H54 (cell line): ENCODE measurements at regions not wholly inside any gene's neighbourhood (a gene's known extent, or its start where the extent isn't known, plus 50 kb on each side); places are given as distances from the start of the nearest gene placed in this dataset.
"Not testable (repeated sequence)": the region's sequence is repeated elsewhere in the genome, so short reads cannot be mapped to it uniquely, and the experiment has no call there.

Source experiments
- DNase-seq: peaks from one replicate; pipeline ENCODE4 v3.0.0; 2011; ENCODE audit warnings: low spot score, mixed read lengths; ENCODE audit not compliant: insufficient read length
- FAIRE-seq: peaks from 3 replicates; lab custom pipeline; 2011; peaks lifted over from hg19 to GRCh38; lab: Jason Lieb, UNC
- POLR2A ChIP-seq: IDR thresholded peaks from 2 replicates; pipeline ENCODE4 v1.6.1; 2011; ENCODE audit warnings: low read depth, mild to moderate bottlenecking, low read length

GRCh38 chr4:66777097-66777496, 768.2 kb downstream of the CENPC start:
- no peak for TF ChIP-seq POLR2A
- DNase-seq (no peak), FAIRE-seq (no peak)

- no peak for FAIRE-seq
- DNase-seq, result no peak
- no peak for TF ChIP-seq POLR2A
Measured at GRCh38 chr4:66769441-66769840, 775.9 kb downstream of the CENPC start.

- no peak for FAIRE-seq
- no peak for DNase-seq
- no peak for TF ChIP-seq POLR2A
Measured at GRCh38 chr4:66767442-66767841, 777.9 kb downstream of the CENPC start.

GRCh38 chr4:66766557-66766956, 778.7 kb downstream of the CENPC start:
- FAIRE-seq, result no peak
- DNase-seq, result no peak
- TF ChIP-seq POLR2A, result no peak

- DNase-seq (no peak), FAIRE-seq (no peak)
- TF ChIP-seq POLR2A, result no peak
Measured at GRCh38 chr4:66750273-66750672, 795.0 kb downstream of the CENPC start.

GRCh38 chr4:66746918-66747317, 798.4 kb downstream of the CENPC start:
- FAIRE-seq, DNase-seq: not testable (repeated sequence)

GRCh38 chr4:66741081-66741480, 804.2 kb downstream of the CENPC start:
- FAIRE-seq, result no peak
- TF ChIP-seq POLR2A, result no peak

GRCh38 chr4:66736606-66737005, 808.7 kb downstream of the CENPC start:
- FAIRE-seq (no peak), DNase-seq (no peak)
- TF ChIP-seq POLR2A, result no peak

More at GRCh38 chr4:66741081-66741480, 804.2 kb downstream of the CENPC start:
- no peak for DNase-seq

GRCh38 chr4:66728280-66728679, 817.0 kb downstream of the CENPC start:
- TF ChIP-seq POLR2A, result no peak
- FAIRE-seq, result no peak
- no peak for DNase-seq

- not testable (repeated sequence) for DNase-seq, FAIRE-seq
Measured at GRCh38 chr4:66712301-66712921, 832.9 kb downstream of the CENPC start.

GRCh38 chr4:66704243-66704642, 841.1 kb downstream of the CENPC start:
- no peak for TF ChIP-seq POLR2A
- no peak for DNase-seq
- no peak for FAIRE-seq

- TF ChIP-seq POLR2A, result no peak
- DNase-seq (no peak), FAIRE-seq (no peak)
Measured at GRCh38 chr4:66694739-66695138, 850.6 kb downstream of the CENPC start.

GRCh38 chr4:66693694-66694093, 851.6 kb downstream of the CENPC start:
- TF ChIP-seq POLR2A, result no peak
- FAIRE-seq (no peak), DNase-seq (no peak)

- FAIRE-seq (no peak), DNase-seq (no peak)
- TF ChIP-seq POLR2A, result no peak
Measured at GRCh38 chr4:66691101-66691500, 854.2 kb downstream of the CENPC start.

GRCh38 chr4:66688674-66689073, 856.6 kb downstream of the CENPC start:
- DNase-seq (no peak), FAIRE-seq (no peak)
- TF ChIP-seq POLR2A, result no peak
